HEK293T (cell line): ENCODE measurements at regions not wholly inside any gene's neighbourhood (a gene's known extent, or its start where the extent isn't known, plus 50 kb on each side); places are given as distances from the start of the nearest gene placed in this dataset.

Experiments
- CTCF ChIA-PET: fragments of 350-600 bp; formaldehyde crosslinking; extraction: SDS; loops from one replicate; lab custom pipeline; 2021; ENCODE audit warnings: antibody characterized with exemption, inconsistent platforms; lab: Yijun Ruan, JAX
- POLR2A ChIA-PET: fragments of 350-600 bp; formaldehyde crosslinking; extraction: SDS; loops from one replicate; lab custom pipeline; 2020; ENCODE audit warnings: antibody characterized with exemption, inconsistent platforms; lab: Yijun Ruan, JAX
- DNase-seq: peaks from one replicate; pipeline ENCODE4 v3.0.0; 2012; ENCODE audit warnings: mixed read lengths; ENCODE audit errors: extremely low spot score
- ARNT ChIP-seq: fragments of 450-650 bp; IDR thresholded peaks from 2 replicates; pipeline ENCODE4 v1.6.1; 2017; ENCODE audit warnings: mild to moderate bottlenecking
- BHLHE40 ChIP-seq: fragments of 450-650 bp; IDR thresholded peaks from 2 replicates; pipeline ENCODE4 v1.6.1; 2016; ENCODE audit warnings: mild to moderate bottlenecking, moderate library complexity, borderline replicate concordance
- CTBP1 ChIP-seq: fragments of 450-650 bp; IDR thresholded peaks from 2 replicates; pipeline ENCODE4 v1.6.1; 2016; ENCODE audit warnings: borderline replicate concordance
- ELF4 ChIP-seq: fragments of 450-650 bp; IDR thresholded peaks from 2 replicates; pipeline ENCODE4 v1.6.1; 2017; ENCODE audit warnings: antibody characterized with exemption
- FOXA1 ChIP-seq: fragments of 450-650 bp; IDR thresholded peaks from 2 replicates; pipeline ENCODE4 v1.6.1; 2016; ENCODE audit warnings: mild to moderate bottlenecking
- FOXK2 ChIP-seq: fragments of 450-650 bp; IDR thresholded peaks from 2 replicates; pipeline ENCODE4 v1.6.1; 2016; ENCODE audit warnings: mild to moderate bottlenecking
- FOXM1 ChIP-seq: fragments of 450-650 bp; IDR thresholded peaks from 2 replicates; pipeline ENCODE4 v1.6.1; 2017; ENCODE audit warnings: mild to moderate bottlenecking, borderline replicate concordance
- HDGF ChIP-seq: fragments of 450-650 bp; IDR thresholded peaks from 2 replicates; pipeline ENCODE4 v1.6.1; 2017; ENCODE audit warnings: antibody characterized with exemption, borderline replicate concordance
- L3MBTL2 ChIP-seq: fragments of 450-650 bp; conservative IDR thresholded peaks from 2 replicates; pipeline ENCODE4 v1.6.1; 2016; ENCODE audit warnings: mild to moderate bottlenecking
- LEF1 ChIP-seq: fragments of 450-650 bp; IDR thresholded peaks from 2 replicates; pipeline ENCODE4 v1.6.1; 2017; ENCODE audit warnings: mild to moderate bottlenecking, borderline replicate concordance
- NFRKB ChIP-seq: fragments of 450-650 bp; IDR thresholded peaks from 2 replicates; pipeline ENCODE4 v1.6.1; 2016; ENCODE audit warnings: mild to moderate bottlenecking, moderate library complexity
- PKNOX1 ChIP-seq: fragments of 450-650 bp; IDR thresholded peaks from 2 replicates; pipeline ENCODE4 v1.6.1; 2016
- SP1 ChIP-seq: fragments of 450-650 bp; IDR thresholded peaks from 2 replicates; pipeline ENCODE4 v1.6.1; 2017
- SUZ12 ChIP-seq: fragments of 450-650 bp; IDR thresholded peaks from 2 replicates; pipeline ENCODE4 v1.6.1; 2016; ENCODE audit warnings: mild to moderate bottlenecking
- TARDBP ChIP-seq: fragments of 450-650 bp; IDR thresholded peaks from 2 replicates; pipeline ENCODE4 v1.6.1; 2016
- ZNF384 ChIP-seq: fragments of 450-650 bp; IDR thresholded peaks from 2 replicates; pipeline ENCODE4 v1.6.1; 2016

- ChIA-PET POLR2A (no interaction called here), CTCF (no interaction called here)
- no peak for DNase-seq
- TF ChIP-seq NFRKB (no peak), FOXA1 (no peak), HDGF (no peak), FOXK2 (no peak), ELF4 (no peak), LEF1 (no peak), TARDBP (no peak), SP1 (no peak), ZNF384 (no peak), L3MBTL2 (no peak)
These were observed 423.2 kb downstream of the PYDC2 start for GRCh38 chr3:191884132-191884531.

GRCh38 chr3:191889106-191889505 lies 428.1 kb downstream of the PYDC2 start:
- CTCF ChIA-PET: no interaction called here
- TF ChIP-seq ARNT: no peak
- TF ChIP-seq HDGF: no peak
- no peak for TF ChIP-seq TARDBP
- no peak for TF ChIP-seq FOXK2
- TF ChIP-seq PKNOX1: no peak
- no peak for TF ChIP-seq L3MBTL2
- no peak for TF ChIP-seq FOXM1
- no peak for TF ChIP-seq ELF4
- TF ChIP-seq FOXA1: no peak
- TF ChIP-seq SP1: no peak
- TF ChIP-seq ZNF384: no peak
- TF ChIP-seq CTBP1: no peak
- TF ChIP-seq LEF1: no peak
- TF ChIP-seq BHLHE40: no peak
- TF ChIP-seq SUZ12: no peak
- no peak for TF ChIP-seq NFRKB
- DNase-seq: no peak
- POLR2A ChIA-PET: no interaction called here

- CTCF ChIA-PET: no interaction called here
- TF ChIP-seq L3MBTL2 (no peak), LEF1 (no peak), TARDBP (no peak), ARNT (no peak), SP1 (no peak), ELF4 (no peak), PKNOX1 (no peak), FOXK2 (no peak), ZNF384 (no peak), CTBP1 (no peak), NFRKB (no peak), HDGF (no peak), BHLHE40 (no peak), SUZ12 (no peak), FOXM1 (no peak), FOXA1 (no peak)
- POLR2A ChIA-PET: no interaction called here
- no peak for DNase-seq
These were observed 428.8 kb downstream of the PYDC2 start for GRCh38 chr3:191889756-191890155.

- no peak for TF ChIP-seq SP1
- no peak for TF ChIP-seq BHLHE40
- no peak for TF ChIP-seq ELF4
- no peak for TF ChIP-seq PKNOX1
- TF ChIP-seq TARDBP: no peak
- TF ChIP-seq SUZ12: no peak
- TF ChIP-seq FOXA1: no peak
- TF ChIP-seq FOXM1: no peak
- TF ChIP-seq L3MBTL2: no peak
- no peak for TF ChIP-seq LEF1
- TF ChIP-seq HDGF: no peak
- TF ChIP-seq NFRKB: no peak
- TF ChIP-seq ZNF384: no peak
- TF ChIP-seq FOXK2: no peak
- no peak for TF ChIP-seq ARNT
- TF ChIP-seq CTBP1: no peak
- POLR2A ChIA-PET: no interaction called here
- DNase-seq: no peak
- CTCF ChIA-PET: no interaction called here
These were observed 433.4 kb downstream of the PYDC2 start for GRCh38 chr3:191894406-191894805.

GRCh38 chr3:191901741-191902140 lies 440.8 kb downstream of the PYDC2 start:
- ChIA-PET CTCF (no interaction called here), POLR2A (no interaction called here)
- TF ChIP-seq TARDBP: no peak
- TF ChIP-seq ZNF384: no peak
- no peak for TF ChIP-seq L3MBTL2
- TF ChIP-seq HDGF: no peak
- no peak for TF ChIP-seq NFRKB
- no peak for TF ChIP-seq ARNT
- no peak for TF ChIP-seq BHLHE40
- no peak for TF ChIP-seq SUZ12
- no peak for TF ChIP-seq CTBP1
- TF ChIP-seq ELF4: no peak
- TF ChIP-seq FOXM1: no peak
- TF ChIP-seq SP1: no peak
- no peak for TF ChIP-seq LEF1
- no peak for TF ChIP-seq FOXA1
- TF ChIP-seq PKNOX1: no peak
- TF ChIP-seq FOXK2: no peak
- DNase-seq: no peak
